ENCODE measurements at regions not wholly inside any gene's neighbourhood (a gene's known extent, or its start where the extent isn't known, plus 50 kb on each side); places are given as distances from the start of the nearest gene placed in this dataset.

DNA sequence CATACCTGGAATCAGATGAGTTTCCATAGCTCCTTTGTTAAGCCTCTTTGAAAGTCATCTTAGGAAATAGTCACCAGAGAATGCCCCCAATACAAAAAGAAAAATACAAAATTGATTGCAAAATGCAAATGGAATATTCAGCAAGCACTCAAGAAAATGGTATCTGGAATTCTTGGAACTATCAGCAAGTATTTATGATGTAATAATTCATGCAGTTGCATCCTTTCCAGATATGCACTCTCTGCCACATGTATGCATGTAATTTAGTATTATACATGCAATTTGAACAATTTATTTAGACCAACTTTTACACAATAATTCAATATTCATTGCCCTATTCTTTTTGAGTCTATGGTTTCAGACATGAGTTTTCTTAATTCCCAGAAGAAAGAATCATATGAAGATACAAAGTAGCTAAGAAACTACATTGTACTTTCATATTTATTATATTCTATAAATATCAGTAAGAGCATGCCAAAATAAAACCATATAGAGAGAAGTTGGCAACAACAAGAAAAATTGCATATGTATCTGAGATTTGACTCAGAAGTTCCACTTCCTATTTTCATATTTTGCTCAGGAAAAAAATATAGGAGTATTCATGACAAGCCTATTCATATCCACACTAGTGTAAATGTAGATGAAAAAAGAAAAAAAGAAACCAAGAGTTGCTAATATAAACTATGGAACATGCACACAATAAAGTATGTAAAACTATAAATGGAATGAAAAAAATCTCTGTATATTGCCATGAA, 338.5 kb downstream of the SEMA3D start:
- DNase-seq = no peak
- TF ChIP-seq EZH2 (IDR thresholded peaks at IDR 0.05; ENCODE audit: borderline replicate concordance, low read depth, low read length, severe bottlenecking) = no peak
- TF ChIP-seq CTCF (IDR thresholded peaks at IDR 0.05; ENCODE audit: borderline replicate concordance, extremely low read depth, low read length, poor library complexity, severe bottlenecking) = no peak
- Histone ChIP-seq H3K4me1 (ENCODE audit: insufficient read depth, low read length) (no peaks in the 10 kb centered on the region), H2AFZ (ENCODE audit: low read depth, low read length) (no peak overlapping the region), H3K9ac (ENCODE audit: low read depth, low read length) (no peak overlapping the region), H3K27ac (ENCODE audit: low read length) (no peak overlapping the region), H3K9me3 (ENCODE audit: insufficient read depth, low read length, severe bottlenecking) (no peaks in the 10 kb centered on the region), H4K20me1 (ENCODE audit: insufficient read depth, low read length) (no peaks in the 10 kb centered on the region), H3K27me3 (ENCODE audit: insufficient read depth, low read length, poor library complexity) (no peaks in the 10 kb centered on the region), H3K79me2 (ENCODE audit: insufficient read depth, low read length) (no peaks in the 10 kb centered on the region), H3K4me3 (ENCODE audit: low read depth in 1 of 2, low read length in 2 of 2) (no peak overlapping the region), H3K36me3 (ENCODE audit: insufficient read depth, low read length) (no peaks in the 10 kb centered on the region), H3K4me2 (ENCODE audit: insufficient read depth, low read length) (no peak overlapping the region)
- no peak for ATAC-seq (ENCODE audit: insufficient read depth, low read depth)

GRCh38 chr7:84847790-84848189, 339.1 kb downstream of the SEMA3D start:
- H2AFZ ChIP-seq (ENCODE audit: low read depth, low read length) = no peak overlapping the region
- H3K4me3 ChIP-seq (ENCODE audit: low read depth in 1 of 2, low read length in 2 of 2) = no peak overlapping the region
- no peak for TF ChIP-seq EZH2 (IDR thresholded peaks at IDR 0.05; ENCODE audit: borderline replicate concordance, low read depth, low read length, severe bottlenecking)
- no peaks in the 10 kb centered on the region for H4K20me1 ChIP-seq (ENCODE audit: insufficient read depth, low read length)
- no peaks in the 10 kb centered on the region for H3K9me3 ChIP-seq (ENCODE audit: insufficient read depth, low read length, severe bottlenecking)
- no peaks in the 10 kb centered on the region for H3K4me1 ChIP-seq (ENCODE audit: insufficient read depth, low read length)
- H3K9ac ChIP-seq (ENCODE audit: low read depth, low read length) = no peak overlapping the region
- H3K79me2 ChIP-seq (ENCODE audit: insufficient read depth, low read length) = no peaks in the 10 kb centered on the region
- DNase-seq (no peak), ATAC-seq (ENCODE audit: insufficient read depth, low read depth) (no peak)
- H3K36me3 ChIP-seq (ENCODE audit: insufficient read depth, low read length) = no peaks in the 10 kb centered on the region
- no peaks in the 10 kb centered on the region for H3K27me3 ChIP-seq (ENCODE audit: insufficient read depth, low read length, poor library complexity)
- H3K27ac ChIP-seq (ENCODE audit: low read length) = no peak overlapping the region
- no peak overlapping the region for H3K4me2 ChIP-seq (ENCODE audit: insufficient read depth, low read length)

GRCh38 chr7:84847038-84847437, 339.8 kb downstream of the SEMA3D start:
- Histone ChIP-seq H3K9ac (ENCODE audit: low read depth, low read length) (no peak overlapping the region), H3K27me3 (ENCODE audit: insufficient read depth, low read length, poor library complexity) (no peaks in the 10 kb centered on the region), H3K4me3 (ENCODE audit: low read depth in 1 of 2, low read length in 2 of 2) (no peak overlapping the region), H4K20me1 (ENCODE audit: insufficient read depth, low read length) (no peaks in the 10 kb centered on the region), H3K79me2 (ENCODE audit: insufficient read depth, low read length) (no peaks in the 10 kb centered on the region), H3K9me3 (ENCODE audit: insufficient read depth, low read length, severe bottlenecking) (no peaks in the 10 kb centered on the region), H3K36me3 (ENCODE audit: insufficient read depth, low read length) (no peaks in the 10 kb centered on the region), H3K4me1 (ENCODE audit: insufficient read depth, low read length) (no peaks in the 10 kb centered on the region), H3K4me2 (ENCODE audit: insufficient read depth, low read length) (no peak overlapping the region), H3K27ac (ENCODE audit: low read length) (no peak overlapping the region), H2AFZ (ENCODE audit: low read depth, low read length) (no peak overlapping the region)
- ATAC-seq (ENCODE audit: insufficient read depth, low read depth) = no peak
- DNase-seq = no peak
- TF ChIP-seq CTCF (IDR thresholded peaks at IDR 0.05; ENCODE audit: borderline replicate concordance, extremely low read depth, low read length, poor library complexity, severe bottlenecking) = no peak
- no peak for TF ChIP-seq EZH2 (IDR thresholded peaks at IDR 0.05; ENCODE audit: borderline replicate concordance, low read depth, low read length, severe bottlenecking)

DNA sequence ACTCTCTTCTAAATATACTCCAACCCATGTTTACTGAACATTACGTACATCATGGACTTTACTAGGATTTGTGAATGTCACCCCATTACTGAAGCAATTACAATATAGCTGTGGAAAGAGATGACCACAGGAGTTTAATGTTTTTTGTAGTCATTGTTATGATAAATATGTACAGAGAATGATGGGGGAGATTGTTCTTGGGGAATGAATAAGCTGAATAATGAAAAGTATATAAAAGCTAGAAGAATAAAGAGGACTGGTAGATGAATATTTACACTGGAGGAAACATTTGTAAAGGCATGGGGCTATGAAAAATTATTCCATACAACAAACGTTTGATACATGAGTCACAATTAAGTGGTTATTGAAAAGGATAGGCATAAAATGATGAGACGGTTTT, 340.9 kb downstream of the SEMA3D start:
- Histone ChIP-seq H2AFZ (ENCODE audit: low read depth, low read length) (no peak overlapping the region), H3K4me2 (ENCODE audit: insufficient read depth, low read length) (no peak overlapping the region), H3K9ac (ENCODE audit: low read depth, low read length) (no peak overlapping the region), H3K27ac (ENCODE audit: low read length) (no peak overlapping the region), H3K4me3 (ENCODE audit: low read depth in 1 of 2, low read length in 2 of 2) (no peak overlapping the region), H3K27me3 (ENCODE audit: insufficient read depth, low read length, poor library complexity) (no peaks in the 10 kb centered on the region), H3K9me3 (ENCODE audit: insufficient read depth, low read length, severe bottlenecking) (no peaks in the 10 kb centered on the region), H3K79me2 (ENCODE audit: insufficient read depth, low read length) (no peaks in the 10 kb centered on the region), H4K20me1 (ENCODE audit: insufficient read depth, low read length) (no peaks in the 10 kb centered on the region), H3K36me3 (ENCODE audit: insufficient read depth, low read length) (no peaks in the 10 kb centered on the region), H3K4me1 (ENCODE audit: insufficient read depth, low read length) (no peaks in the 10 kb centered on the region)
- no peak for TF ChIP-seq EZH2 (IDR thresholded peaks at IDR 0.05; ENCODE audit: borderline replicate concordance, low read depth, low read length, severe bottlenecking)
- no peak for TF ChIP-seq CTCF (IDR thresholded peaks at IDR 0.05; ENCODE audit: borderline replicate concordance, extremely low read depth, low read length, poor library complexity, severe bottlenecking)
- no peak for ATAC-seq (ENCODE audit: insufficient read depth, low read depth)
- no peak for DNase-seq

Measured in DND-41 (cell line).